B cell (primary cell): ENCODE measurements at regions not wholly inside any gene's neighbourhood (a gene's known extent, or its start where the extent isn't known, plus 50 kb on each side); places are given as distances from the start of the nearest gene placed in this dataset.

Experiments
- ATAC-seq: fragments of 200-7000 bp; cut with Tn5 transposase; one replicate; pipeline ENCODE4 v1.10.0; 2021; ENCODE audit warnings: low read depth, mild to moderate bottlenecking, moderate number of reproducible peaks, moderate library complexity
- CTCF ChIA-PET: fragments of 350-600 bp; sonication (Branson Sonifier 250); formaldehyde crosslinking; loops from one replicate; lab custom pipeline; 2021; ENCODE audit warnings: antibody characterized with exemption, inconsistent platforms; lab: Charles Lee
- POLR2A ChIA-PET: fragments of 350-600 bp; sonication (Branson Sonifier 250); formaldehyde crosslinking; loops from one replicate; lab custom pipeline; 2021; ENCODE audit warnings: antibody characterized with exemption; lab: Charles Lee
- DNase-seq: peaks from one replicate; pipeline ENCODE4 v3.0.0; 2013
- H2AFZ ChIP-seq: 2 replicates; pipeline ENCODE4 v1.6.1; 2012; ENCODE audit warnings: mild to moderate bottlenecking, low read depth, low read length; ENCODE audit not compliant: insufficient read depth, poor library complexity, severe bottlenecking
- H3K27ac ChIP-seq, 2 donors: 1 replicate in 1 of 2; 2 replicates in 1 of 2; pipeline ENCODE4 v1.5.1; 2012 to 2013; ENCODE audit warnings: low read length in 2 of 2, mild to moderate bottlenecking in 2 of 2, moderate library complexity in 1 of 2
- H3K27me3 ChIP-seq, 4 experiments: fragments of 200-600 bp in 1 of 4; sonication (generic) in 1 of 4; replicated peaks in 1 of 4; 1 replicate in 2 of 4; 2 replicates in 2 of 4; pipeline versions ENCODE4 v1.6.1 to v1.7.0; 2013 to 2016; ENCODE audit warnings: low read length in 3 of 4, mild to moderate bottlenecking in 2 of 4, mixed read lengths in 1 of 4, moderate library complexity in 1 of 4; ENCODE audit not compliant: insufficient read depth in 4 of 4, control insufficient read depth in 3 of 4; ENCODE audit errors: control extremely low read depth in 1 of 4
- H3K36me3 ChIP-seq, 2 experiments: replicated peaks in 1 of 2; 1 replicate in 1 of 2; 2 replicates in 1 of 2; pipeline versions ENCODE4 v1.6.1 to v1.7.1; 2013; ENCODE audit warnings: low read length in 1 of 2; ENCODE audit not compliant: insufficient read depth in 2 of 2, control insufficient read depth in 1 of 2; ENCODE audit errors: control extremely low read depth in 1 of 2, extremely low read depth in 1 of 2
- H3K4me1 ChIP-seq, 2 donors: fragments of 200-600 bp in 1 of 2; sonication (generic) in 1 of 2; 1 replicate in 1 of 2; 2 replicates in 1 of 2; pipeline versions ENCODE4 v1.5.1 to v1.6.1; 2013 to 2017; ENCODE audit warnings: low read length in 2 of 2; ENCODE audit not compliant: control insufficient read depth in 2 of 2, insufficient read depth in 2 of 2
- H3K4me2 ChIP-seq: replicated peaks from 2 replicates; pipeline ENCODE3; 2012; ENCODE audit warnings: mild to moderate bottlenecking, low read depth, low read length; ENCODE audit not compliant: poor library complexity, severe bottlenecking
- H3K4me3 ChIP-seq, 5 experiments: fragments of 200-600 bp in 1 of 5; sonication (generic) in 1 of 5; 1 replicate in 3 of 5; 2 replicates in 2 of 5; pipeline versions ENCODE4 v1.5.1 to v1.7.0; 2011 to 2016; ENCODE audit warnings: low read length in 4 of 5, mild to moderate bottlenecking in 4 of 5, low read depth in 2 of 5, control low read depth in 1 of 5, moderate library complexity in 1 of 5; ENCODE audit not compliant: insufficient read depth in 1 of 5; ENCODE audit errors: control extremely low read depth in 1 of 5, extremely low read depth in 1 of 5
- H3K79me2 ChIP-seq: fragments of 200-600 bp; sonication (generic); one replicate; pipeline ENCODE4 v1.6.0; 2016; ENCODE audit warnings: low read length; ENCODE audit not compliant: control insufficient read depth, insufficient read depth
- H3K9ac ChIP-seq: fragments of 200-600 bp; sonication (generic); 2 replicates; pipeline ENCODE4 v1.6.1; 2017; ENCODE audit warnings: mild to moderate bottlenecking, low read length, moderate library complexity
- H3K9me3 ChIP-seq, 3 donors: one replicate each; pipeline versions ENCODE4 v1.6.1 to v1.7.1; 2013; ENCODE audit warnings: low read length in 2 of 3; ENCODE audit not compliant: control insufficient read depth in 2 of 3, insufficient read depth in 1 of 3; ENCODE audit errors: control extremely low read depth in 1 of 3
- H4K20me1 ChIP-seq: 2 replicates; pipeline ENCODE4 v1.6.0; 2012; ENCODE audit warnings: mild to moderate bottlenecking, low read length; ENCODE audit not compliant: insufficient read depth, control insufficient read depth, poor library complexity, severe bottlenecking
- H3K27ac Mint-ChIP-seq: one replicate; pipeline ENCODE4 v1.8.0; 2021; ENCODE audit warnings: mixed read lengths
- H3K27me3 Mint-ChIP-seq: one replicate; pipeline ENCODE4 v1.8.0; 2021; ENCODE audit warnings: mixed read lengths
- H3K4me1 Mint-ChIP-seq: one replicate; pipeline ENCODE4 v1.8.0; 2021; ENCODE audit warnings: mixed read lengths
- H3K4me3 Mint-ChIP-seq: one replicate; pipeline ENCODE4 v1.8.0; 2021; ENCODE audit warnings: mixed read lengths
- H3K9me3 Mint-ChIP-seq: one replicate; pipeline ENCODE4 v1.8.0; 2022; ENCODE audit warnings: mixed read lengths; ENCODE audit not compliant: insufficient read depth
- CTCF ChIP-seq: fragments of 200-600 bp; IDR thresholded peaks from one replicate; pipeline ENCODE4 v1.8.0; 2022; ENCODE audit warnings: antibody characterized with exemption, mild to moderate bottlenecking
- EZH2 ChIP-seq: IDR thresholded peaks from 2 replicates; pipeline ENCODE4 v1.6.1; 2012; ENCODE audit warnings: borderline replicate concordance, low read depth, mild to moderate bottlenecking, moderate library complexity, low read length; ENCODE audit not compliant: insufficient read depth, poor library complexity, severe bottlenecking
- WGBS: methylation state at CpG from one replicate; pipeline ENCODE4 v1.1.5; 2013; ENCODE audit warnings: missing lambda C conversion rate; ENCODE audit not compliant: insufficient coverage; 5-methylcytosine and 5-hydroxymethylcytosine counted together
- intact Hi-C: fragments of 100-400 bp; cut with micrococcal nuclease; formaldehyde crosslinking; loops from one replicate; pipeline ENCODE4 v1.10.0; 2022

DNA sequence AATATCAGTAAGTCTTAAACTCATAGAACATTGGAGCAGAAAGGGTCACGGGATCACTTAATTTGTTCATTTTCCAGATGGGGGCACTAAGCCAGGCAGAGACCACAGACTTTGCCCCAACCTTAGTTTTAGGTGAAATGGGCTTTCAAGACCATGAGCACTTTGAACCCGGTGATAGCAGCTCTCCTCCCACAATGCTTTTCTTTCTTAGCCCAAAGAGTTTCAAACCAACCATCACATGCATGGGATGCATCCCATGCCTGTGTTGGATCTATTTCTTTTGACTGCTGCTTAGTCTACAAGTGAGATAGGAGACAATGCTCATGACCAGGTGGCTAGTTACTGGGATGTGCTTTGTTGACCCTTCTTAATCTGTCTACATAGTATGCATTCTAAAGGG lies 240.6 kb downstream of the NUF2 start:
- no peaks in the 10 kb centered on the region for H3K4me1 Mint-ChIP-seq
- DNase-seq (no peak), ATAC-seq (no peak)
- H3K27me3 ChIP-seq: no peaks in the 10 kb centered on the region
- H3K4me3 Mint-ChIP-seq: no peak overlapping the region
- intact Hi-C loops: no loop called here
- H3K36me3 ChIP-seq: no peaks in the 10 kb centered on the region
- H3K4me2 ChIP-seq: no peak overlapping the region
- no peak overlapping the region for H3K27ac ChIP-seq
- no peaks in the 10 kb centered on the region for H3K4me1 ChIP-seq
- TF ChIP-seq EZH2 (no peak), CTCF (no peak)
- no peaks in the 10 kb centered on the region for H3K9me3 Mint-ChIP-seq
- H3K27ac Mint-ChIP-seq: no peak overlapping the region
- ChIA-PET POLR2A (no interaction called here), CTCF (no interaction called here)
- no peaks in the 10 kb centered on the region for H3K79me2 ChIP-seq
- peaks cover 0 to 3% (median 0%) of the 10 kb centered on the region in 3 donors for H3K9me3 ChIP-seq
- H3K9ac ChIP-seq: no peak overlapping the region
- H2AFZ ChIP-seq: no peak overlapping the region
- no peaks in the 10 kb centered on the region for H4K20me1 ChIP-seq
- whole genome bisulfite sequencing: no CpG with 5 or more reads among the region's 2 CpGs
- H3K4me3 ChIP-seq: no peak overlapping the region
- H3K27me3 Mint-ChIP-seq: no peaks in the 10 kb centered on the region

- Mint-ChIP-seq H3K27me3 (no peaks in the 10 kb centered on the region), H3K9me3 (no peaks in the 10 kb centered on the region), H3K4me1 (no peaks in the 10 kb centered on the region), H3K4me3 (no peak overlapping the region), H3K27ac (no peak overlapping the region)
- no peaks in the 10 kb centered on the region for H4K20me1 ChIP-seq
- DNase-seq (no peak), ATAC-seq (no peak)
- CTCF ChIA-PET: no interaction called here
- TF ChIP-seq EZH2 (no peak), CTCF (no peak)
- H3K4me1 ChIP-seq: no peaks in the 10 kb centered on the region
- H3K27ac ChIP-seq: no peak overlapping the region
- H3K4me3 ChIP-seq: no peak overlapping the region
- H3K79me2 ChIP-seq: no peaks in the 10 kb centered on the region
- H3K27me3 ChIP-seq: no peaks in the 10 kb centered on the region
- H3K9me3 ChIP-seq: peaks cover 0 to 3% (median 0%) of the 10 kb centered on the region in 3 donors
- H3K36me3 ChIP-seq: no peaks in the 10 kb centered on the region
- no peak overlapping the region for H3K9ac ChIP-seq
- H2AFZ ChIP-seq: no peak overlapping the region
- no peak overlapping the region for H3K4me2 ChIP-seq
- intact Hi-C loops: no loop called here
- WGBS: no CpG with 5 or more reads among the region's 3 CpGs
- POLR2A ChIA-PET: no interaction called here
Measured at GRCh38 chr1:163565166-163565565, 243.4 kb downstream of the NUF2 start.
